ENCODE measurements at regions not wholly inside any gene's neighbourhood (a gene's known extent, or its start where the extent isn't known, plus 50 kb on each side); places are given as distances from the start of the nearest gene placed in this dataset.

GRCh38 chr12:66919466-66919865 lies 240.6 kb upstream of the GRIP1 start:
- H3K4me3 ChIP-seq: no peak overlapping the region
- no peaks in the 10 kb centered on the region for H3K9me3 ChIP-seq
- no peaks in the 10 kb centered on the region for H3K36me3 ChIP-seq

GRCh38 chr12:66920205-66920604 lies 241.3 kb upstream of the GRIP1 start:
- Histone ChIP-seq H3K4me3 (no peak overlapping the region), H3K27me3 (no peaks in the 10 kb centered on the region), H3K9me3 (no peaks in the 10 kb centered on the region), H3K36me3 (no peaks in the 10 kb centered on the region)
- no peak for DNase-seq

More at GRCh38 chr12:66919466-66919865, 240.6 kb upstream of the GRIP1 start:
- H3K27me3 ChIP-seq: no peaks in the 10 kb centered on the region
- no peak for DNase-seq

GRCh38 chr12:66921151-66921550 lies 242.3 kb upstream of the GRIP1 start:
- H3K9me3 ChIP-seq: no peaks in the 10 kb centered on the region
- DNase-seq: no peak
- H3K27me3 ChIP-seq: no peaks in the 10 kb centered on the region
- no peaks in the 10 kb centered on the region for H3K36me3 ChIP-seq
- no peak overlapping the region for H3K4me3 ChIP-seq

GRCh38 chr12:66925083-66925482 lies 246.2 kb upstream of the GRIP1 start:
- H3K36me3 ChIP-seq: no peaks in the 10 kb centered on the region
- no peak for DNase-seq
- no peaks in the 10 kb centered on the region for H3K27me3 ChIP-seq
- no peak overlapping the region for H3K4me3 ChIP-seq
- H3K9me3 ChIP-seq: no peaks in the 10 kb centered on the region

- Histone ChIP-seq H3K4me3 (no peak overlapping the region), H3K9me3 (no peaks in the 10 kb centered on the region), H3K36me3 (no peaks in the 10 kb centered on the region), H3K27me3 (peaks cover 4% of the 10 kb centered on the region)
- no peak for DNase-seq
Observed at GRCh38 chr12:66929121-66929520, 250.2 kb upstream of the GRIP1 start.

- Histone ChIP-seq H3K27me3 (peaks cover 7% of the 10 kb centered on the region), H3K36me3 (no peaks in the 10 kb centered on the region), H3K9me3 (no peaks in the 10 kb centered on the region), H3K4me3 (no peak overlapping the region)
- DNase-seq: no peak
Observed at GRCh38 chr12:66931091-66931490, 252.2 kb upstream of the GRIP1 start.

- Histone ChIP-seq H3K9me3 (no peaks in the 10 kb centered on the region), H3K27me3 (peaks cover 7% of the 10 kb centered on the region), H3K4me3 (no peak overlapping the region), H3K36me3 (no peaks in the 10 kb centered on the region)
- no peak for DNase-seq
Observed at GRCh38 chr12:66932126-66932525, 253.2 kb upstream of the GRIP1 start.

- H3K9me3 ChIP-seq: no peaks in the 10 kb centered on the region
Observed at GRCh38 chr12:66934302-66935062, 255.6 kb upstream of the GRIP1 start.

GRCh38 chr12:66941150-66941549 lies 262.3 kb upstream of the GRIP1 start:
- no peaks in the 10 kb centered on the region for H3K27me3 ChIP-seq
- no peaks in the 10 kb centered on the region for H3K36me3 ChIP-seq
- H3K4me3 ChIP-seq: no peak overlapping the region
- DNase-seq: no peak
- no peaks in the 10 kb centered on the region for H3K9me3 ChIP-seq

More at GRCh38 chr12:66934302-66935062, 255.6 kb upstream of the GRIP1 start:
- Histone ChIP-seq H3K4me3 (no peak overlapping the region), H3K27me3 (peaks cover 7% of the 10 kb centered on the region), H3K36me3 (no peaks in the 10 kb centered on the region)
- no peak for DNase-seq

GRCh38 chr12:66942741-66943465 lies 264.0 kb upstream of the GRIP1 start:
- no peak for DNase-seq
- Histone ChIP-seq H3K27me3 (0 out of 2 replicates have a peak, but pooled peaks cover 3% of the 10 kb centered on the region), H3K36me3 (no peaks in the 10 kb centered on the region), H3K4me3 (no peak overlapping the region), H3K9me3 (no peaks in the 10 kb centered on the region)

- Histone ChIP-seq H3K4me3 (no peak overlapping the region), H3K27me3 (peaks cover 8% of the 10 kb centered on the region; the same call in 1 of the 2 replicates), H3K36me3 (no peaks in the 10 kb centered on the region), H3K9me3 (no peaks in the 10 kb centered on the region)
- no peak for DNase-seq
Observed at GRCh38 chr12:66944365-66944764, 265.5 kb upstream of the GRIP1 start.

GRCh38 chr12:66945189-66945817 lies 266.4 kb upstream of the GRIP1 start:
- no peak overlapping the region for H3K4me3 ChIP-seq
- H3K9me3 ChIP-seq: no peaks in the 10 kb centered on the region
- no peak for DNase-seq
- peaks cover 11% of the 10 kb centered on the region; the same call in 1 of the 2 replicates for H3K27me3 ChIP-seq
- no peaks in the 10 kb centered on the region for H3K36me3 ChIP-seq

GRCh38 chr12:66947119-66947518 lies 268.2 kb upstream of the GRIP1 start:
- no peaks in the 10 kb centered on the region for H3K9me3 ChIP-seq
- DNase-seq: no peak
- H3K27me3 ChIP-seq: peaks cover 17% of the 10 kb centered on the region
- H3K36me3 ChIP-seq: no peaks in the 10 kb centered on the region
- no peak overlapping the region for H3K4me3 ChIP-seq

GRCh38 chr12:66952668-66953067 lies 273.8 kb upstream of the GRIP1 start:
- H3K4me3 ChIP-seq: no peak overlapping the region
- DNase-seq: no peak
- H3K9me3 ChIP-seq: no peaks in the 10 kb centered on the region
- H3K36me3 ChIP-seq: no peaks in the 10 kb centered on the region
- peaks cover 15% of the 10 kb centered on the region for H3K27me3 ChIP-seq

GRCh38 chr12:66956300-66956699 lies 277.4 kb upstream of the GRIP1 start:
- Histone ChIP-seq H3K36me3 (no peaks in the 10 kb centered on the region), H3K27me3 (peaks cover under 1% of the 10 kb centered on the region; the same call in 1 of the 2 replicates), H3K4me3 (no peak overlapping the region), H3K9me3 (no peaks in the 10 kb centered on the region)
- DNase-seq: no peak

- no peak for DNase-seq
- Histone ChIP-seq H3K36me3 (no peaks in the 10 kb centered on the region), H3K9me3 (no peaks in the 10 kb centered on the region), H3K4me3 (no peak overlapping the region), H3K27me3 (no peaks in the 10 kb centered on the region; the same call in 1 of the 2 replicates)
Observed at GRCh38 chr12:66959276-66959675, 280.4 kb upstream of the GRIP1 start.

GRCh38 chr12:66960006-66960405 lies 281.1 kb upstream of the GRIP1 start:
- H3K27me3 ChIP-seq: no peaks in the 10 kb centered on the region; the same call in 1 of the 2 replicates
- no peak for DNase-seq
- H3K36me3 ChIP-seq: no peaks in the 10 kb centered on the region
- no peak overlapping the region for H3K4me3 ChIP-seq
- H3K9me3 ChIP-seq: no peaks in the 10 kb centered on the region
